Neutrophil (primary cell): ENCODE measurements at regions not wholly inside any gene's neighbourhood (a gene's known extent, or its start where the extent isn't known, plus 50 kb on each side); places are given as distances from the start of the nearest gene placed in this dataset.
A peak's percentile ranks its signal among the peaks of the same experiment; 100 is the strongest.
"Not testable (repeated sequence)": the region's sequence is repeated elsewhere in the genome, so short reads cannot be mapped to it uniquely, and the experiment has no call there.

Experiments
- H3K27ac ChIP-seq: fragments of 200-600 bp; sonication (generic); 2 replicates; pipeline ENCODE4 v1.5.1; 2016; ENCODE audit warnings: mild to moderate bottlenecking, moderate library complexity
- H3K27me3 ChIP-seq: fragments of 200-600 bp; sonication (generic); 2 replicates; pipeline ENCODE4 v1.6.0; 2016; ENCODE audit warnings: mild to moderate bottlenecking
- H3K36me3 ChIP-seq: fragments of 200-600 bp; sonication (generic); 2 replicates; pipeline ENCODE4 v1.5.1; 2017
- H3K4me1 ChIP-seq, 2 experiments: fragments of 200-600 bp in 1 of 2; sonication (generic) in 1 of 2; 1 replicate in 1 of 2; 2 replicates in 1 of 2; pipeline versions ENCODE4 v1.5.1 to v1.6.1; 2013 to 2016; ENCODE audit warnings: low read depth in 1 of 2, low read length in 1 of 2, mild to moderate bottlenecking in 1 of 2, moderate library complexity in 1 of 2; ENCODE audit not compliant: control insufficient read depth in 1 of 2, insufficient read depth in 1 of 2
- H3K4me3 ChIP-seq, 2 experiments: fragments of 200-600 bp in 1 of 2; sonication (generic) in 1 of 2; 1 replicate in 1 of 2; 2 replicates in 1 of 2; pipeline ENCODE4 v1.5.1; 2013 to 2016; ENCODE audit warnings: low read depth in 1 of 2, low read length in 1 of 2, mild to moderate bottlenecking in 1 of 2, moderate library complexity in 1 of 2
- H3K9me3 ChIP-seq: fragments of 200-600 bp; sonication (generic); 2 replicates; pipeline ENCODE4 v1.5.1; 2016
- CTCF ChIP-seq: fragments of 200-600 bp; sonication (generic); IDR thresholded peaks from 2 replicates; pipeline ENCODE4 v1.5.1; 2016; ENCODE audit warnings: antibody characterized with exemption

GRCh38 chr15:50857763-50858162, 50.7 kb upstream of the AP4E1 start:
- Histone ChIP-seq H3K4me1 (peaks cover 6 to 9% of the 10 kb centered on the region in 2 experiments), H3K4me3 (no peak overlapping the region), H3K36me3 (no peaks in the 10 kb centered on the region), H3K27me3 (no peaks in the 10 kb centered on the region), H3K9me3 (no peaks in the 10 kb centered on the region), H3K27ac (no peak overlapping the region)
- TF ChIP-seq CTCF = no peak

DNA sequence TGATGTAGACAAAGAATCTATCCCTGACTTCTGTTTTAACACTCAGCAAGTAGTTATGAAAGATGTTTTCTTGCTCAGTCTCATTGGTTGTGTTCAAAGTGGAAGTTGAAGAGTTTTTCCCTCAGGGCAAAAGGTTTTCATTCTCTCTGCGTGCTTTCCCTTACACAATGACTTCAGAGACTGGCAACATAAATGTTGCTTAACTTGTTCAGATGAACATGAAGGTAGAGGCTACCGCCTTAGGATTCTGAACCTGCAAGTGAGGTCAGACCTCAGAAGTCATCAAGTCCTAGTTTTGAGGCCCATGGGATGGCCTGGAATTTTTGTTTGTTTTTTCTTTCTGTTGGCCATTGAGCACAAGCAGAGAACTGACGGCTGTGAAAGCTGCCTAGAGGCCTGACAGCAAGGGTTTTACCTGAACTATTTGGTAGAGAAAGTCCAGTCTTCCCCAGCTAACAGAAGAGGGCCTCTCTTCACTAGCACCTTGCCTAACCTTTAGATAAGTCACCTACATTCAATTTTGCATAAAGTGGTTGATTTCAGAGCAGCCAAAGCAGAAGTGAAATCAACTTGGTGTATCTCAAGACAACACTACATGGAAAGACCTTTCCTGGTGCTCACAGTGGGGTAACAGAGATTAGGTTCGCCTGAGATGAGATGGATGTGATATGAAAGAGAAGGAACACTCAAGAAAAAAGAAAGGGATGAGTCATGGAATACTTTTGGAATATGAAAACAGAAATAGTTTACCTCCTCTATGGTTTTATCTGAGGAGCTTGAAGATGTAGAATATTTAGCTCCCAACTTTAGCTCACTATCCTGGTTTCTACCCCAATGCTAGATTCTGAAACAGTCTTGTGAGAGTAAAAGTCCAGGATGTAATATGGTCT, 53.6 kb upstream of the AP4E1 start:
- Histone ChIP-seq H3K36me3 (no peaks in the 10 kb centered on the region), H3K9me3 (no peaks in the 10 kb centered on the region), H3K4me3 (no peak overlapping the region), H3K27me3 (no peaks in the 10 kb centered on the region), H3K27ac (peak overlapping the region; percentile 46), H3K4me1 (peaks cover 6 to 9% of the 10 kb centered on the region in 2 experiments)
- TF ChIP-seq CTCF = no peak

GRCh38 chr15:50850003-50850402, 58.5 kb upstream of the AP4E1 start:
- H3K9me3 ChIP-seq = no peaks in the 10 kb centered on the region
- no peaks in the 10 kb centered on the region for H3K36me3 ChIP-seq
- TF ChIP-seq CTCF = no peak
- no peaks in the 10 kb centered on the region for H3K27me3 ChIP-seq
- peaks cover 6 to 7% of the 10 kb centered on the region in 2 experiments for H3K4me1 ChIP-seq
- H3K27ac ChIP-seq = no peak overlapping the region
- H3K4me3 ChIP-seq = no peak overlapping the region

GRCh38 chr15:50848349-50848748, 60.1 kb upstream of the AP4E1 start:
- H3K27me3 ChIP-seq = no peaks in the 10 kb centered on the region
- H3K27ac ChIP-seq = no peak overlapping the region
- no peak overlapping the region for H3K4me3 ChIP-seq
- no peaks in the 10 kb centered on the region for H3K36me3 ChIP-seq
- H3K9me3 ChIP-seq = no peaks in the 10 kb centered on the region
- TF ChIP-seq CTCF = no peak
- no peaks in the 10 kb centered on the region for H3K4me1 ChIP-seq

- not testable (repeated sequence) for H3K27ac ChIP-seq, H3K36me3 ChIP-seq, H3K9me3 ChIP-seq, H3K4me3 ChIP-seq, H3K27me3 ChIP-seq, H3K4me1 ChIP-seq
Observed at GRCh38 chr15:50845181-50845580, 63.3 kb upstream of the AP4E1 start.

GRCh38 chr15:50840520-50840919, 68.0 kb upstream of the AP4E1 start:
- Histone ChIP-seq H3K36me3 (no peaks in the 10 kb centered on the region), H3K27me3 (no peaks in the 10 kb centered on the region), H3K4me1 (no peaks in the 10 kb centered on the region), H3K9me3 (no peaks in the 10 kb centered on the region), H3K4me3 (no peak overlapping the region), H3K27ac (no peak overlapping the region)
- TF ChIP-seq CTCF = no peak
